ENCODE measurements at regions not wholly inside any gene's neighbourhood (a gene's known extent, or its start where the extent isn't known, plus 50 kb on each side); places are given as distances from the start of the nearest gene placed in this dataset.
A peak's percentile ranks its signal among the peaks of the same experiment; 100 is the strongest.

- no peak overlapping the region for H4K91ac ChIP-seq (ENCODE audit: low read depth, low read length, poor library complexity)
- no peak overlapping the region for H2BK12ac ChIP-seq (ENCODE audit: low read length)
- H2BK120ac ChIP-seq (ENCODE audit: low read depth, low read length): no peak overlapping the region
- no peak for DNase-seq (ENCODE audit: low spot score)
- H2BK15ac ChIP-seq (ENCODE audit: low read length): no peak overlapping the region
- no peak overlapping the region for H3K9ac ChIP-seq (ENCODE audit: low read depth, low read length, poor library complexity)
- no peak overlapping the region for H4K8ac ChIP-seq (ENCODE audit: low read depth, low read length)
- no peaks in the 10 kb centered on the region for H3K27me3 ChIP-seq (ENCODE audit: control insufficient read depth in 3 of 3, insufficient read depth in 3 of 3, low read depth in 1 of 3, low read length in 3 of 3)
- H3K27ac ChIP-seq (replicated peaks; ENCODE audit: low read length): no peak overlapping the region
- no peak overlapping the region for H3K23ac ChIP-seq (ENCODE audit: low read depth, low read length, poor library complexity)
- H3K9me3 ChIP-seq (replicated peaks in 1 of 2; ENCODE audit: control insufficient read depth in 2 of 2, insufficient read depth in 1 of 2, low read depth in 1 of 2, low read length in 2 of 2): no peaks in the 10 kb centered on the region
- no peak overlapping the region for H3K4me2 ChIP-seq (ENCODE audit: insufficient read depth, low read length, poor library complexity, severe bottlenecking)
- H2BK5ac ChIP-seq (ENCODE audit: low read length): no peak overlapping the region
- no peak overlapping the region for H3K4me3 ChIP-seq (ENCODE audit: low read length in 2 of 2)
- no peak overlapping the region for H2AFZ ChIP-seq (ENCODE audit: low read length)
- no CpG with 5 or more reads among the region's 1 CpG for WGBS, 2 donors (ENCODE audit: extremely low coverage in 2 of 2, insufficient read length in 2 of 2, insufficient replicate concordance in 1 of 2)
- no peaks in the 10 kb centered on the region for H3K36me3 ChIP-seq (replicated peaks in 1 of 2; ENCODE audit: control insufficient read depth in 2 of 2, insufficient read depth in 2 of 2, low read length in 2 of 2)
- H3K4me1 ChIP-seq (ENCODE audit: control insufficient read depth in 2 of 2, insufficient read depth in 1 of 2, low read depth in 1 of 2, low read length in 2 of 2): peaks cover 0 to 4% of the 10 kb centered on the region in 2 donors
- H3K18ac ChIP-seq (ENCODE audit: low read length): no peak overlapping the region
- H2AK5ac ChIP-seq (ENCODE audit: low read depth, low read length): no peak overlapping the region
- no peak overlapping the region for H3K4ac ChIP-seq (ENCODE audit: low read length)
- no peaks in the 10 kb centered on the region for H3K79me1 ChIP-seq (ENCODE audit: low read depth, low read length)
- no peak overlapping the region for H3K14ac ChIP-seq (ENCODE audit: low read length)
Measured at GRCh38 chr13:38618881-38619280, 68.0 kb upstream of the FREM2 start.

DNA sequence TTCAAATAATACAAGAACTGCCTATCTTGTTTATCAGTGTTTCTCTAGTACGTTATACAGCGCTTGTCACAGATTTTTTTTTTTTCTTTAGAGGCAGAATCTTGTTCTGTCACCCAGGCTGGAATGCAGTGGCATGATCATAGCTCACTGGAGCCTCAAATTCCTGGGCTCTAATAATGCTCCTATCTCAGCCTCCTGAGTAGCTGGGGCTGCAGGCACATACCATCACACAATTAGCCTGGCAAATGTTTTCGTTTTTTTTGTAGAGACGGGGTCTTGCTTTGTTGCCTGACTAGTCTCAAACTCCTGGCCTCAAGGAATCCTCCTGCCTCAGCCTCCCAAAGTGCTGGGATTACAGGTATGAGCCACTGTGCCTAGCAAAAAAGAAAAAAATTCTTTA is 66.0 kb upstream of the FREM2 start:
- no peaks in the 10 kb centered on the region for H3K27me3 ChIP-seq (ENCODE audit: control insufficient read depth in 3 of 3, insufficient read depth in 3 of 3, low read depth in 1 of 3, low read length in 3 of 3)
- no CpG with 5 or more reads among the region's 4 CpGs for WGBS, 2 donors (ENCODE audit: extremely low coverage in 2 of 2, insufficient read length in 2 of 2, insufficient replicate concordance in 1 of 2)
- H2BK5ac ChIP-seq (ENCODE audit: low read length): no peak overlapping the region
- DNase-seq (ENCODE audit: low spot score): no peak
- no peak overlapping the region for H2BK12ac ChIP-seq (ENCODE audit: low read length)
- no peaks in the 10 kb centered on the region for H3K79me1 ChIP-seq (ENCODE audit: low read depth, low read length)
- H2BK120ac ChIP-seq (ENCODE audit: low read depth, low read length): no peak overlapping the region
- H2AK5ac ChIP-seq (ENCODE audit: low read depth, low read length): no peak overlapping the region
- no peaks in the 10 kb centered on the region for H3K36me3 ChIP-seq (replicated peaks in 1 of 2; ENCODE audit: control insufficient read depth in 2 of 2, insufficient read depth in 2 of 2, low read length in 2 of 2)
- no peak overlapping the region for H2BK15ac ChIP-seq (ENCODE audit: low read length)
- peaks cover 1 to 4% of the 10 kb centered on the region in 2 donors for H3K4me1 ChIP-seq (ENCODE audit: control insufficient read depth in 2 of 2, insufficient read depth in 1 of 2, low read depth in 1 of 2, low read length in 2 of 2)
- H3K4me2 ChIP-seq (ENCODE audit: insufficient read depth, low read length, poor library complexity, severe bottlenecking): no peak overlapping the region
- H3K4ac ChIP-seq (ENCODE audit: low read length): no peak overlapping the region
- H4K91ac ChIP-seq (ENCODE audit: low read depth, low read length, poor library complexity): no peak overlapping the region
- no peak overlapping the region for H2AFZ ChIP-seq (ENCODE audit: low read length)
- no peak overlapping the region for H3K23ac ChIP-seq (ENCODE audit: low read depth, low read length, poor library complexity)
- H3K27ac ChIP-seq (replicated peaks; ENCODE audit: low read length): no peak overlapping the region
- no peaks in the 10 kb centered on the region for H3K9me3 ChIP-seq (replicated peaks in 1 of 2; ENCODE audit: control insufficient read depth in 2 of 2, insufficient read depth in 1 of 2, low read depth in 1 of 2, low read length in 2 of 2)
- no peak overlapping the region for H3K14ac ChIP-seq (ENCODE audit: low read length)
- no peak overlapping the region for H4K8ac ChIP-seq (ENCODE audit: low read depth, low read length)
- H3K9ac ChIP-seq (ENCODE audit: low read depth, low read length, poor library complexity): no peak overlapping the region
- H3K4me3 ChIP-seq (ENCODE audit: low read length in 2 of 2): no peak overlapping the region
- H3K18ac ChIP-seq (ENCODE audit: low read length): no peak overlapping the region

- H2BK12ac ChIP-seq (ENCODE audit: low read length): no peak overlapping the region
- H3K79me1 ChIP-seq (ENCODE audit: low read depth, low read length): no peaks in the 10 kb centered on the region
- H3K4me2 ChIP-seq (ENCODE audit: insufficient read depth, low read length, poor library complexity, severe bottlenecking): peak overlapping the region; percentile 38
- no peak overlapping the region for H3K4ac ChIP-seq (ENCODE audit: low read length)
- no peak overlapping the region for H2BK120ac ChIP-seq (ENCODE audit: low read depth, low read length)
- no CpG with 5 or more reads among the region's 10 CpGs for WGBS, 2 donors (ENCODE audit: extremely low coverage in 2 of 2, insufficient read length in 2 of 2, insufficient replicate concordance in 1 of 2)
- no peak overlapping the region for H3K18ac ChIP-seq (ENCODE audit: low read length)
- H3K9ac ChIP-seq (ENCODE audit: low read depth, low read length, poor library complexity): no peak overlapping the region
- no peaks in the 10 kb centered on the region for H3K9me3 ChIP-seq (replicated peaks in 1 of 2; ENCODE audit: control insufficient read depth in 2 of 2, insufficient read depth in 1 of 2, low read depth in 1 of 2, low read length in 2 of 2)
- no peak overlapping the region for H3K23ac ChIP-seq (ENCODE audit: low read depth, low read length, poor library complexity)
- no peaks in the 10 kb centered on the region for H3K36me3 ChIP-seq (replicated peaks in 1 of 2; ENCODE audit: control insufficient read depth in 2 of 2, insufficient read depth in 2 of 2, low read length in 2 of 2)
- no peak overlapping the region for H3K14ac ChIP-seq (ENCODE audit: low read length)
- no peak overlapping the region for H2BK5ac ChIP-seq (ENCODE audit: low read length)
- DNase-seq (ENCODE audit: low spot score): no peak
- H3K4me1 ChIP-seq (ENCODE audit: control insufficient read depth in 2 of 2, insufficient read depth in 1 of 2, low read depth in 1 of 2, low read length in 2 of 2): peaks cover 0 to 1% of the 10 kb centered on the region in 2 donors
- no peaks in the 10 kb centered on the region for H3K27me3 ChIP-seq (ENCODE audit: control insufficient read depth in 3 of 3, insufficient read depth in 3 of 3, low read depth in 1 of 3, low read length in 3 of 3)
- H4K91ac ChIP-seq (ENCODE audit: low read depth, low read length, poor library complexity): no peak overlapping the region
- no peak overlapping the region for H2BK15ac ChIP-seq (ENCODE audit: low read length)
- no peak overlapping the region for H2AFZ ChIP-seq (ENCODE audit: low read length)
- no peak overlapping the region for H4K8ac ChIP-seq (ENCODE audit: low read depth, low read length)
- no peak overlapping the region for H3K27ac ChIP-seq (replicated peaks; ENCODE audit: low read length)
- no peak overlapping the region for H2AK5ac ChIP-seq (ENCODE audit: low read depth, low read length)
- no peak overlapping the region for H3K4me3 ChIP-seq (ENCODE audit: low read length in 2 of 2)
Measured at GRCh38 chr13:38624822-38625221, 62.1 kb upstream of the FREM2 start.

- Histone ChIP-seq H3K36me3 (replicated peaks in 1 of 2; ENCODE audit: control insufficient read depth in 2 of 2, insufficient read depth in 2 of 2, low read length in 2 of 2) (no peaks in the 10 kb centered on the region), H2AK5ac (ENCODE audit: low read depth, low read length) (no peak overlapping the region), H2BK12ac (ENCODE audit: low read length) (no peak overlapping the region), H3K14ac (ENCODE audit: low read length) (no peak overlapping the region), H3K4me2 (ENCODE audit: insufficient read depth, low read length, poor library complexity, severe bottlenecking) (no peak overlapping the region), H2BK15ac (ENCODE audit: low read length) (no peak overlapping the region), H3K23ac (ENCODE audit: low read depth, low read length, poor library complexity) (no peak overlapping the region), H2AFZ (ENCODE audit: low read length) (peak overlapping the region; percentile 33), H3K4ac (ENCODE audit: low read length) (no peak overlapping the region), H4K8ac (ENCODE audit: low read depth, low read length) (no peak overlapping the region), H4K91ac (ENCODE audit: low read depth, low read length, poor library complexity) (no peak overlapping the region), H3K18ac (ENCODE audit: low read length) (no peak overlapping the region), H3K9ac (ENCODE audit: low read depth, low read length, poor library complexity) (no peak overlapping the region), H3K27me3 (ENCODE audit: control insufficient read depth in 3 of 3, insufficient read depth in 3 of 3, low read depth in 1 of 3, low read length in 3 of 3) (no peaks in the 10 kb centered on the region), H3K27ac (replicated peaks; ENCODE audit: low read length) (no peak overlapping the region), H3K79me1 (ENCODE audit: low read depth, low read length) (no peaks in the 10 kb centered on the region), H2BK120ac (ENCODE audit: low read depth, low read length) (no peak overlapping the region), H3K4me3 (ENCODE audit: low read length in 2 of 2) (no peak overlapping the region), H3K9me3 (replicated peaks in 1 of 2; ENCODE audit: control insufficient read depth in 2 of 2, insufficient read depth in 1 of 2, low read depth in 1 of 2, low read length in 2 of 2) (no peaks in the 10 kb centered on the region), H2BK5ac (ENCODE audit: low read length) (no peak overlapping the region), H3K4me1 (ENCODE audit: control insufficient read depth in 2 of 2, insufficient read depth in 1 of 2, low read depth in 1 of 2, low read length in 2 of 2) (peaks cover 0 to 1% of the 10 kb centered on the region in 2 donors)
- WGBS, 2 donors (ENCODE audit: extremely low coverage in 2 of 2, insufficient read length in 2 of 2, insufficient replicate concordance in 1 of 2): no CpG with 5 or more reads among the region's 1 CpG
- DNase-seq (ENCODE audit: low spot score): no peak
Measured at GRCh38 chr13:38628554-38628953, 58.3 kb upstream of the FREM2 start.

Measured in neuronal stem cell (in vitro differentiated cells).